ENCODE measurements at regions not wholly inside any gene's neighbourhood (a gene's known extent, or its start where the extent isn't known, plus 50 kb on each side); places are given as distances from the start of the nearest gene placed in this dataset.
"Not testable (repeated sequence)": the region's sequence is repeated elsewhere in the genome, so short reads cannot be mapped to it uniquely, and the experiment has no call there.

DNA sequence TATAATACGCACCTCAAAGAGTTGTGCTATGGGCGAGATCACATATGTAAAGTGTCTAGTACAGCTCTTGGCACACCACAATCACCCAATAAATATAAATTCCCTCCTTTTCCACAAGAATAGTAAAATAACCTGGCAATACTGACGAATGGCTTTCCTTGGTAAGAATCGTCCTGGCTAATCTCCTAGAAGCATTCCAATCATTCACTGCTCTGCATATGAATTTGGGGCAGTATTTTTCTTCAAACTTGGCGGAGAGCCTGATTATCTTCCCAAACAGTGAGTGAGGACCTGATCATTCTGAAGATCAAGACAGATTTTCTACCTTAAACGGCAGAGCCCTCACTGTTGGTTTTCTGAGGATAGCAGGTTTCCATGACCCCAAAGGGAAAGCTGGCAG, 96.0 kb downstream of the TMEM215 start:
- DNase-seq (ENCODE audit: low read depth), result no peak
- in situ Hi-C loops (cut with HindIII; ENCODE audit: low pct_unique_long_range_greater_than_20kb, low sequenced_read_pairs), result no loop called here

DNA sequence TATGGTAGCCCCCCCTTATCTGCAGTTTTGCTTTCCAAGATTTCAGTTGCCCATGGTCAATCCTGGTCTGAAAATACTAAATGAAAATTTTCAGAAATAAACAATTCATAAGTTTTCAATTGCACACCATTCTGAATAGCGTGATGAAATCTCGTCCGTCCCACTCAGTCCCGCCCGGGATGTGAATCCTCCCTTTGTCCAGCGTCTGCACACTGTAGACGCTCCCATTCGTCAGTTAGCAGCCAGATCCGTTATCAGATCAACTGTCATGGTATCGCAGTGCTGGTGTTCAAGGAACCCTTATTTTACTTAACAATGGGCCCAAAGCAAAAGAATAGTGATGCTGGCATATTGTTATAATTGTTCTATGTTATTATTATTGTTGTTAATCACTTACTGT, 98.6 kb downstream of the TMEM215 start:
- no peak for DNase-seq (ENCODE audit: low read depth)
- in situ Hi-C loops (cut with HindIII; ENCODE audit: low pct_unique_long_range_greater_than_20kb, low sequenced_read_pairs), result no loop called here

DNA sequence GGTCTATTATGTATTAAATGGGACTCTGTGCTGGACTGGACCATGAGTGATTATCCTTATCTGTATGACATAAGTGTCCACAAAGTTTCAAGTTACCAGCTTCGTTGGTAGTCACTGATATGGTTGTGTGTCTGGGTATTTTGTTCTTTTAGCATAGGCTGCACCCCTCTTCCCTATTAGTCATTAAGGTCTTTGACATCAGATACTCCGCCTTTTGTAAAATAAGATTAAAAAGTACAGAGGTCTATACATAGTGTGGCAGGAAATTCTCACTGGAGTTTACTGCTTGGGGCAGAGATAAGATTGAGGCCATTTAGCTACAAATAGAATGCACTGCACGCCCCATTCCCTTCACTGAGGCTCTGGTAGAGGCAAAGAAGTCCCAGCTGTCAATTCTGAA, 99.4 kb downstream of the TMEM215 start:
- no peak for DNase-seq (ENCODE audit: low read depth)
- in situ Hi-C loops (cut with HindIII; ENCODE audit: low pct_unique_long_range_greater_than_20kb, low sequenced_read_pairs), result no loop called here

DNA sequence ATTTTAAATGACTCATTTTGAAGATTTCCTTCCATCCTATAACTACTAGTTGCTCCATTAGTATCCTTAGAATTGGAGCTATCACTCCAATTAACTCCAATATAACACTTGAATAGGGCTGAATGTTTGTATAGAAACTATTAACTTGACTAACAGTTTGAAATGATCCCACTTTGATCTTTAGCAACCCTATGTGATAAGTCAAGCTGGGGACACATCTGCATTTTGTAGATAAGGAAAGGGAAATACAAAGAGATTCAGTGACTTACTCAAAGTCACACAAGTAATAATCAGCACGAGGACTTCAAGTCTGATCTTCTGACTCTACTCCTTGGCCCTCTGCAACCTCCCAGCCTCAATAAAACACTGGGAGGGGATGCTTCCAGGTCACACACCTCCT, 101.1 kb downstream of the TMEM215 start:
- in situ Hi-C loops (cut with HindIII; ENCODE audit: low pct_unique_long_range_greater_than_20kb, low sequenced_read_pairs), result no loop called here
- no peak for DNase-seq (ENCODE audit: low read depth)

DNA sequence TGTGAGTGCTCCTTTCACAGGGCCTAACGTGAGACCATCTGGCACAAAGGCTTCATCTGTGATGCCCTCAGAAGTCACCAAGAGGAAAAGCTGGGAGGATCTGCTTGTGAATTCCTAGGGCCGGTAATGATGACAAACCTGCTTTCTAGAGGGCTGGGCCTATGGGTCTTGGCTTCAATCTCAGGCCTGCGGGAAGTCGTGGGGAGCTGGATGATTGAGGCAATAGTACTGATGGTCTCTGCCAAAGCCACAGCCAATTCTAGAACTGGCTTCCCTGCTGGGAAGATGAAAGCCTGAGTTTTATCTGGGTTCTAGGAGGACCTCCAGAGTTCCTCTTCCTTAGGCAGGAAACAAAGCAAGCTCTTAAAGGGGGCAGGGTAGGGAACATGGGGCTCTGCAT, 102.7 kb downstream of the TMEM215 start:
- no peak for DNase-seq (ENCODE audit: low read depth)
- in situ Hi-C loops (cut with HindIII; ENCODE audit: low pct_unique_long_range_greater_than_20kb, low sequenced_read_pairs), result no loop called here

DNA sequence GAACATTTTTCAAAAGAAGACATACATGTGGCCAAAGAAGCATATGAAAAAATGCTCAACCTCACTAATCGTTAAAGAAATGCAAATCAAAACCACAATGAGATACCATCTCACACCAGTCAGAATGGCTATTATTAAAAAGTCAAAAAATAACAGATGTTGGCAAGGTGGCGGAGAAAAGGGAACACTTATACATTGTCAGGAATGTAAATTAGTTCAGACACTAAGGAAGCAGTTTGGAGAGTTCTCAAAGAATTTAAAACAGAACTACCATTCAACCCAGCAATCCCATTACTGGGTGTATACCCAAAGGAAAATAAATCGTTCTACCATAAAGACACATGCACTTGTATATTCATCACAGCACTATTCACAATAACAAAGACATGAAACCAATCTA, 106.9 kb downstream of the APTX start:
- DNase-seq (ENCODE audit: low read depth); in situ Hi-C loops (cut with HindIII; ENCODE audit: low pct_unique_long_range_greater_than_20kb, low sequenced_read_pairs): not testable (repeated sequence)

DNA sequence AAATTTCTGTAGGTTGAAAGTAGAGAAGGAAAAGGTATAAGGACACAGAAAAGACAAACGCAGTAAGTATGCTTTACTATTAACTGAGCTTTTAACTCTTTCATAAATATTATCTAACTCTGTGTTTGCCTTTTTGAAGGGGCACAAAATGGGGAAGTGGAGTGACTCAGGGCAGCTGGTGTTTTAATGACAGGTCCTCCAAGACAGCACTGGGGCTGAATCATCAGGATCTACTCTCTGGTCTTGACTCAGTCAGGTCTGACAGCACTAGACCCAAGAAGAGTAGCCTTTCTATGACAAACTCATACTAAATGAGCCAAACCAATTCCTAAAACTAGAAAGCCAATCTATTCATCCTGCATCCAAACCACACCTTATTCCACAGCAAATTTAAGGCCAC, 102.2 kb downstream of the APTX start:
- in situ Hi-C loops (cut with HindIII; ENCODE audit: low pct_unique_long_range_greater_than_20kb, low sequenced_read_pairs), result no loop called here
- DNase-seq (ENCODE audit: low read depth), result no peak

DNA sequence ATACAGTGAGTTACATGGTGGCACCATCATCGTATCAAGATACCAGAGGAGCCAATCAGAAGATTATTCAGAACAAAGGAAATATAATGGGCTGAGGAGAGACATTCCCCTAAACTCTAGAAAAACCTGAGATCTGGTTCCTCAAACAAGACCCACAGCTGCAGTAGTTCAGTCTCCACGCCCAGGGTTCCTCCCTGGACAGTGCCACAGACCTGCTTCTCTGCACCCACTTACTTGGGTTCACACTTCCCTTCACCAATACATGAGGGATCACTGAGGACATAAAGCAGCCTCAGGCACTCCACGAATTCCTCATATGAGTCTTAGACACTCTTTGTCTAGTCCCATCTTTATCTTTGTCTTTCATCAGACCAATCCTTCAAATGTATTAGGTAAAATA, 101.7 kb downstream of the APTX start:
- in situ Hi-C loops (cut with HindIII; ENCODE audit: low pct_unique_long_range_greater_than_20kb, low sequenced_read_pairs), result no loop called here
- no peak for DNase-seq (ENCODE audit: low read depth)

DNA sequence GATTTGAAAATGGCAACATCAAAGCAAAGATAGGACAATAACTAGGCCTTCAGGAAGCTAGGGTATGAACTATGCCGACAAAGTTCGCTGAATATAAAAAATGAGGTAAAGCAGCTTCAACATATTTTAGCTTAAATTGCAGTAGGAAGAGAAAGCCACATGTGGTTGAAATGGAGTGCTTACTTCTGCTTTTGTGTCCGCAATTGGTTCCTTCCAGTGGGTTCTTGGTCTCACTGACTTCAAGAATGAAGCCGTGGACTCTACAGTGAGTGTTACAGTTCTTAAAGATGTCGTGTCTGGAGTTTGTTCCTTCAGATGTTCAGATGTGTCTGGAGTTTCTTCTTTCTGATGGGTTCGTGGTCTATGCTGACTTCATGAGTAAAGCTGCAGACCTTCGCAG, 95.2 kb downstream of the APTX start:
- no peak for DNase-seq (ENCODE audit: low read depth)
- in situ Hi-C loops (cut with HindIII; ENCODE audit: low pct_unique_long_range_greater_than_20kb, low sequenced_read_pairs), result no loop called here

DNA sequence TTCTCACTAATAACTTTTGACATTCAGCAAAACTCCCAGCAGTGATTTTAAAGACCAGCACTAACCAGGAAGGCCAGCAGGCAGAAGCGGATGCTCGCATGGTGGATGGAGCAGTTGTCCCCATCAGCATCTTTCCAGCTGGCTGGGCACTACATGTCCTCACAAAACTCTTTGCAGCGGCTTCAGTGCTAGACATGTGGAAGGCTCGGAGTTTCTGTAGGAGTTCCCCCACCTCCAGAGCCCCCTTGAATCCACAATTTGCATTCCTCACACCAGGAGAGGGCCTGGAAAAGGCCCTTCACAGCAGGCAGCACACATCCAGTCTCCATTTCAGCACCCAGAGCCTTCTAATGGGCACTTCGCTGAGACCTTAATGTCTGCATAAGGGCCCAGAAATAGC, 85.6 kb downstream of the APTX start:
- in situ Hi-C loops (cut with HindIII; ENCODE audit: low pct_unique_long_range_greater_than_20kb, low sequenced_read_pairs), result no loop called here
- DNase-seq (ENCODE audit: low read depth), result no peak

DNA sequence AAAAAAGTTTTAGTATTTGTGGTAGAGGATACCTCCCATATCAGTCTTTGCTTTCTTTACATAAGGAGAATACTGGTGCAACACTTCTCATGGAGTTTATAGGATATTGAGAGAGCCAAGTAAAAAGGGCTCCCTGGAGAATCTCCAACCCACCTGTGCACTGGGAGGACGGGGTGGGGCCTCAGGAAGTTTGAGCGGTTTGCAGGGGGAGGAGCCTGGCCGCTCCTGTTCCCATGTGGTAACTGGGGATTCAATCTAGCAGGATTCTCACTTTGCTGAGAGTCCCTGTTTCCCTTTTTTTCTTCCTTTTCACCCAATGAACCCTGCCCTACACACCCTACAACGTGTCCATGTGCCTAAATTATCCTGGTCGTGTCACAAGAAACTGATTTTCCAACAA, 82.8 kb downstream of the APTX start:
- DNase-seq (ENCODE audit: low read depth), result no peak
- in situ Hi-C loops (cut with HindIII; ENCODE audit: low pct_unique_long_range_greater_than_20kb, low sequenced_read_pairs), result no loop called here

All from Caki2 (cell line).